Nucleus accumbens (tissue), 56 donors: ENCODE measurements at regions not wholly inside any gene's neighbourhood (a gene's known extent, or its start where the extent isn't known, plus 50 kb on each side); places are given as distances from the start of the nearest gene placed in this dataset.

Experiments used
- DNase-seq, 56 donors: peaks; one replicate each; lab custom pipeline; 2025; lab: John Stamatoyannopoulos, UW

GRCh38 chr10:128892005-128892404 lies 575.0 kb upstream of the MGMT start:
- no peak for DNase-seq

GRCh38 chr10:128894641-128895040 lies 572.4 kb upstream of the MGMT start:
- DNase-seq = no peak

- DNase-seq = no peak
Observed at GRCh38 chr10:128895473-128895872, 571.6 kb upstream of the MGMT start.

GRCh38 chr10:128896116-128896795 lies 570.8 kb upstream of the MGMT start:
- DNase-seq = no peak

- DNase-seq = no peak
Observed at GRCh38 chr10:128896963-128897362, 570.1 kb upstream of the MGMT start.

- DNase-seq = no peak
Observed at GRCh38 chr10:128897401-128898129, 569.5 kb upstream of the MGMT start.

GRCh38 chr10:128898133-128898915 lies 568.7 kb upstream of the MGMT start:
- no peak for DNase-seq

- no peak for DNase-seq
Observed at GRCh38 chr10:128898916-128899195, 568.2 kb upstream of the MGMT start.

GRCh38 chr10:128900456-128900855 lies 566.6 kb upstream of the MGMT start:
- no peak for DNase-seq

GRCh38 chr10:128901236-128901635 lies 565.8 kb upstream of the MGMT start:
- DNase-seq = no peak

GRCh38 chr10:128902031-128902710 lies 564.9 kb upstream of the MGMT start:
- DNase-seq = no peak

- DNase-seq = no peak
Observed at GRCh38 chr10:128907155-128907941, 559.7 kb upstream of the MGMT start.

- no peak for DNase-seq
Observed at GRCh38 chr10:128908099-128908498, 558.9 kb upstream of the MGMT start.

- no peak for DNase-seq
Observed at GRCh38 chr10:128908499-128908898, 558.5 kb upstream of the MGMT start.

GRCh38 chr10:128912568-128913311 lies 554.3 kb upstream of the MGMT start:
- peak in 26 of 56 donors; percentile 7 to 78 (median 38) for DNase-seq

- peak in 14 of 56 donors; percentile 3 to 32 (median 10) for DNase-seq
Observed at GRCh38 chr10:128914681-128915080, 552.4 kb upstream of the MGMT start.

- DNase-seq = no peak
Observed at GRCh38 chr10:128915630-128916029, 551.4 kb upstream of the MGMT start.

- no peak for DNase-seq
Observed at GRCh38 chr10:128916383-128916782, 550.7 kb upstream of the MGMT start.

- DNase-seq = no peak
Observed at GRCh38 chr10:128921389-128922022, 545.5 kb upstream of the MGMT start.
